ENCODE measurements at regions not wholly inside any gene's neighbourhood (a gene's known extent, or its start where the extent isn't known, plus 50 kb on each side); places are given as distances from the start of the nearest gene placed in this dataset.

GRCh38 chr15:68506071-68506470 lies 72.7 kb upstream of the CORO2B start:
- Mint-ChIP-seq H3K36me3 (ENCODE audit: low read depth) (no peaks in the 10 kb centered on the region), H3K4me3 (no peak overlapping the region), H3K27me3 (ENCODE audit: low read depth, poor library complexity) (peaks cover 20% of the 10 kb centered on the region), H3K27ac (peak overlapping the region; percentile 41), H3K9me3 (peaks cover 5% of the 10 kb centered on the region), H3K4me1 (peaks cover 31% of the 10 kb centered on the region)
- DNase-seq, result no peak
- TF ChIP-seq CTCF (IDR thresholded peaks at IDR 0.05), result no peak

- Mint-ChIP-seq H3K4me1 (peaks cover 39% of the 10 kb centered on the region), H3K4me3 (no peak overlapping the region), H3K27me3 (ENCODE audit: low read depth, poor library complexity) (peaks cover 26% of the 10 kb centered on the region), H3K27ac (no peak overlapping the region), H3K36me3 (ENCODE audit: low read depth) (no peaks in the 10 kb centered on the region), H3K9me3 (peaks cover 5% of the 10 kb centered on the region)
- TF ChIP-seq CTCF (IDR thresholded peaks at IDR 0.05), result no peak
- no peak for DNase-seq
Measured at GRCh38 chr15:68507447-68507846, 71.3 kb upstream of the CORO2B start.

- TF ChIP-seq CTCF (IDR thresholded peaks at IDR 0.05), result no peak
- no peak overlapping the region for H3K4me3 Mint-ChIP-seq
- H3K4me1 Mint-ChIP-seq, result peaks cover 34% of the 10 kb centered on the region
- peaks cover 27% of the 10 kb centered on the region for H3K27me3 Mint-ChIP-seq (ENCODE audit: low read depth, poor library complexity)
- H3K27ac Mint-ChIP-seq, result no peak overlapping the region
- H3K9me3 Mint-ChIP-seq, result peaks cover 16% of the 10 kb centered on the region
- no peaks in the 10 kb centered on the region for H3K36me3 Mint-ChIP-seq (ENCODE audit: low read depth)
- no peak for DNase-seq
Measured at GRCh38 chr15:68508485-68509189, 70.2 kb upstream of the CORO2B start.

- Mint-ChIP-seq H3K27ac (no peak overlapping the region), H3K36me3 (ENCODE audit: low read depth) (no peaks in the 10 kb centered on the region), H3K4me1 (peaks cover 18% of the 10 kb centered on the region)
Measured at GRCh38 chr15:68510558-68510957, 68.2 kb upstream of the CORO2B start.

GRCh38 chr15:68511073-68511991 lies 67.5 kb upstream of the CORO2B start:
- TF ChIP-seq CTCF (IDR thresholded peaks at IDR 0.05), result no peak
- no peak overlapping the region for H3K4me3 Mint-ChIP-seq
- DNase-seq, result no peak
- no peak overlapping the region for H3K27ac Mint-ChIP-seq
- no peaks in the 10 kb centered on the region for H3K36me3 Mint-ChIP-seq (ENCODE audit: low read depth)
- peaks cover 17% of the 10 kb centered on the region for H3K4me1 Mint-ChIP-seq
- peaks cover 18% of the 10 kb centered on the region for H3K27me3 Mint-ChIP-seq (ENCODE audit: low read depth, poor library complexity)
- peaks cover 19% of the 10 kb centered on the region for H3K9me3 Mint-ChIP-seq

More at GRCh38 chr15:68510558-68510957, 68.2 kb upstream of the CORO2B start:
- DNase-seq, result no peak
- TF ChIP-seq CTCF (IDR thresholded peaks at IDR 0.05), result no peak
- Mint-ChIP-seq H3K9me3 (peaks cover 19% of the 10 kb centered on the region), H3K27me3 (ENCODE audit: low read depth, poor library complexity) (peaks cover 24% of the 10 kb centered on the region), H3K4me3 (no peak overlapping the region)
